ENCODE measurements at regions not wholly inside any gene's neighbourhood (a gene's known extent, or its start where the extent isn't known, plus 50 kb on each side); places are given as distances from the start of the nearest gene placed in this dataset.

- H3K4me1 Mint-ChIP-seq (ENCODE audit: low read depth), result no peaks in the 10 kb centered on the region
- peaks cover 0 to 1% of the 10 kb centered on the region in 2 donors for H3K9me3 Mint-ChIP-seq
- H3K4me3 Mint-ChIP-seq, result no peak overlapping the region
- peaks cover 15% of the 10 kb centered on the region for H3K27me3 Mint-ChIP-seq (ENCODE audit: low read depth)
- no peak for DNase-seq
- no peaks in the 10 kb centered on the region for H3K36me3 Mint-ChIP-seq (ENCODE audit: insufficient read depth in 2 of 2)
- no peak overlapping the region for H3K27ac Mint-ChIP-seq
- ATAC-seq (replicated peaks in 1 of 2), result no peak
Measured at GRCh38 chr5:5593391-5593790, 170.9 kb downstream of the ICE1 start.

- peaks cover 0 to 1% of the 10 kb centered on the region in 2 donors for H3K9me3 Mint-ChIP-seq
- H3K4me1 Mint-ChIP-seq (ENCODE audit: low read depth), result no peaks in the 10 kb centered on the region
- no peak for ATAC-seq (replicated peaks in 1 of 2)
- peaks cover 15% of the 10 kb centered on the region for H3K27me3 Mint-ChIP-seq (ENCODE audit: low read depth)
- H3K4me3 Mint-ChIP-seq, result no peak overlapping the region
- H3K36me3 Mint-ChIP-seq (ENCODE audit: insufficient read depth in 2 of 2), result no peaks in the 10 kb centered on the region
- H3K27ac Mint-ChIP-seq, result no peak overlapping the region
- no peak for DNase-seq
Measured at GRCh38 chr5:5592541-5592940, 170.1 kb downstream of the ICE1 start.

GRCh38 chr5:5591567-5591966 is 169.1 kb downstream of the ICE1 start:
- Mint-ChIP-seq H3K27me3 (ENCODE audit: low read depth) (peaks cover 15% of the 10 kb centered on the region), H3K4me3 (no peak overlapping the region), H3K4me1 (ENCODE audit: low read depth) (no peaks in the 10 kb centered on the region), H3K27ac (no peak overlapping the region), H3K9me3 (peaks cover 0 to 1% of the 10 kb centered on the region in 2 donors), H3K36me3 (ENCODE audit: insufficient read depth in 2 of 2) (no peaks in the 10 kb centered on the region)
- ATAC-seq (replicated peaks in 1 of 2) (no peak), DNase-seq (no peak)

GRCh38 chr5:5589857-5590256 is 167.4 kb downstream of the ICE1 start:
- no peak for ATAC-seq (replicated peaks in 1 of 2)
- DNase-seq, result no peak
- peaks cover 0 to 1% of the 10 kb centered on the region in 2 donors for H3K9me3 Mint-ChIP-seq
- H3K36me3 Mint-ChIP-seq (ENCODE audit: insufficient read depth in 2 of 2), result no peaks in the 10 kb centered on the region
- H3K4me3 Mint-ChIP-seq, result no peak overlapping the region
- H3K4me1 Mint-ChIP-seq (ENCODE audit: low read depth), result no peaks in the 10 kb centered on the region
- H3K27me3 Mint-ChIP-seq (ENCODE audit: low read depth), result peaks cover 15% of the 10 kb centered on the region
- H3K27ac Mint-ChIP-seq, result no peak overlapping the region

- H3K27me3 Mint-ChIP-seq (ENCODE audit: low read depth), result peaks cover 8% of the 10 kb centered on the region
- DNase-seq (no peak), ATAC-seq (replicated peaks in 1 of 2) (no peak)
- H3K9me3 Mint-ChIP-seq, result peaks cover 0 to 1% of the 10 kb centered on the region in 2 donors
- no peaks in the 10 kb centered on the region for H3K4me1 Mint-ChIP-seq (ENCODE audit: low read depth)
- H3K36me3 Mint-ChIP-seq (ENCODE audit: insufficient read depth in 2 of 2), result no peaks in the 10 kb centered on the region
- H3K4me3 Mint-ChIP-seq, result no peak overlapping the region
- H3K27ac Mint-ChIP-seq, result no peak overlapping the region
Measured at GRCh38 chr5:5588887-5589826, 166.7 kb downstream of the ICE1 start.

- no peaks in the 10 kb centered on the region for H3K9me3 Mint-ChIP-seq
- H3K36me3 Mint-ChIP-seq (ENCODE audit: insufficient read depth in 2 of 2), result no peaks in the 10 kb centered on the region
- DNase-seq (no peak), ATAC-seq (replicated peaks in 1 of 2) (no peak)
- no peaks in the 10 kb centered on the region for H3K4me1 Mint-ChIP-seq (ENCODE audit: low read depth)
- H3K27ac Mint-ChIP-seq, result no peak overlapping the region
- H3K27me3 Mint-ChIP-seq (ENCODE audit: low read depth), result peaks cover under 1% of the 10 kb centered on the region
- H3K4me3 Mint-ChIP-seq, result no peak overlapping the region
Measured at GRCh38 chr5:5588386-5588785, 165.9 kb downstream of the ICE1 start.

GRCh38 chr5:5587474-5587873 is 165.0 kb downstream of the ICE1 start:
- Mint-ChIP-seq H3K36me3 (ENCODE audit: insufficient read depth in 2 of 2) (no peaks in the 10 kb centered on the region), H3K9me3 (no peaks in the 10 kb centered on the region), H3K27me3 (ENCODE audit: low read depth) (no peaks in the 10 kb centered on the region), H3K27ac (no peak overlapping the region), H3K4me3 (no peak overlapping the region), H3K4me1 (ENCODE audit: low read depth) (no peaks in the 10 kb centered on the region)
- DNase-seq (no peak), ATAC-seq (replicated peaks in 1 of 2) (no peak)

- no peak overlapping the region for H3K4me3 Mint-ChIP-seq
- no peaks in the 10 kb centered on the region for H3K9me3 Mint-ChIP-seq
Measured at GRCh38 chr5:5586721-5587120, 164.2 kb downstream of the ICE1 start.

GRCh38 chr5:5585751-5586341 is 163.4 kb downstream of the ICE1 start:
- Mint-ChIP-seq H3K27ac (peak overlapping the region; percentile 66), H3K36me3 (ENCODE audit: insufficient read depth in 2 of 2) (no peaks in the 10 kb centered on the region), H3K9me3 (no peaks in the 10 kb centered on the region), H3K27me3 (ENCODE audit: low read depth) (no peaks in the 10 kb centered on the region), H3K4me1 (ENCODE audit: low read depth) (no peaks in the 10 kb centered on the region), H3K4me3 (no peak overlapping the region)
- DNase-seq (no peak), ATAC-seq (replicated peaks in 1 of 2) (no peak)

More at GRCh38 chr5:5586721-5587120, 164.2 kb downstream of the ICE1 start:
- DNase-seq (no peak), ATAC-seq (replicated peaks in 1 of 2) (no peak)
- H3K4me1 Mint-ChIP-seq (ENCODE audit: low read depth), result no peaks in the 10 kb centered on the region
- no peaks in the 10 kb centered on the region for H3K27me3 Mint-ChIP-seq (ENCODE audit: low read depth)
- H3K27ac Mint-ChIP-seq, result no peak overlapping the region
- H3K36me3 Mint-ChIP-seq (ENCODE audit: insufficient read depth in 2 of 2), result no peaks in the 10 kb centered on the region

- Mint-ChIP-seq H3K27ac (no peak overlapping the region), H3K27me3 (ENCODE audit: low read depth) (no peaks in the 10 kb centered on the region), H3K4me3 (no peak overlapping the region), H3K36me3 (ENCODE audit: insufficient read depth in 2 of 2) (no peaks in the 10 kb centered on the region), H3K4me1 (ENCODE audit: low read depth) (no peaks in the 10 kb centered on the region), H3K9me3 (no peaks in the 10 kb centered on the region)
- DNase-seq (no peak), ATAC-seq (replicated peaks in 1 of 2) (no peak)
Measured at GRCh38 chr5:5584751-5585150, 162.3 kb downstream of the ICE1 start.

- H3K9me3 Mint-ChIP-seq, result no peaks in the 10 kb centered on the region
- no peak overlapping the region for H3K4me3 Mint-ChIP-seq
- no peaks in the 10 kb centered on the region for H3K4me1 Mint-ChIP-seq (ENCODE audit: low read depth)
- no peaks in the 10 kb centered on the region for H3K27me3 Mint-ChIP-seq (ENCODE audit: low read depth)
- H3K36me3 Mint-ChIP-seq (ENCODE audit: insufficient read depth in 2 of 2), result no peaks in the 10 kb centered on the region
- DNase-seq (no peak), ATAC-seq (replicated peaks in 1 of 2) (no peak)
- no peak overlapping the region for H3K27ac Mint-ChIP-seq
Measured at GRCh38 chr5:5584236-5584745, 161.8 kb downstream of the ICE1 start.

GRCh38 chr5:5583832-5584231 is 161.4 kb downstream of the ICE1 start:
- Mint-ChIP-seq H3K36me3 (ENCODE audit: insufficient read depth in 2 of 2) (no peaks in the 10 kb centered on the region), H3K9me3 (no peaks in the 10 kb centered on the region), H3K27me3 (ENCODE audit: low read depth) (no peaks in the 10 kb centered on the region), H3K27ac (no peak overlapping the region), H3K4me1 (ENCODE audit: low read depth) (no peaks in the 10 kb centered on the region), H3K4me3 (no peak overlapping the region)
- DNase-seq (no peak), ATAC-seq (replicated peaks in 1 of 2) (no peak)

- H3K27me3 Mint-ChIP-seq (ENCODE audit: low read depth), result no peaks in the 10 kb centered on the region
- DNase-seq (no peak), ATAC-seq (replicated peaks in 1 of 2) (no peak)
- H3K4me1 Mint-ChIP-seq (ENCODE audit: low read depth), result no peaks in the 10 kb centered on the region
- no peak overlapping the region for H3K27ac Mint-ChIP-seq
- H3K4me3 Mint-ChIP-seq, result no peak overlapping the region
- H3K9me3 Mint-ChIP-seq, result no peaks in the 10 kb centered on the region
- no peaks in the 10 kb centered on the region for H3K36me3 Mint-ChIP-seq (ENCODE audit: insufficient read depth in 2 of 2)
Measured at GRCh38 chr5:5583023-5583765, 160.7 kb downstream of the ICE1 start.

Measured in activated T-cell treated with anti-CD3 and anti-CD28 coated beads, Interleukin-2, amount 50 U/mL, for 72 hours (primary cell).